HG03103 (cell line): ENCODE measurements at regions not wholly inside any gene's neighbourhood (a gene's known extent, or its start where the extent isn't known, plus 50 kb on each side); places are given as distances from the start of the nearest gene placed in this dataset.

Source experiments
- ATAC-seq: cut with Tn5 transposase; IDR thresholded peaks from one replicate; pipeline ENCODE4 v1.9.1; 2021; ENCODE audit warnings: low read depth; ENCODE audit not compliant: unreplicated experiment

DNA sequence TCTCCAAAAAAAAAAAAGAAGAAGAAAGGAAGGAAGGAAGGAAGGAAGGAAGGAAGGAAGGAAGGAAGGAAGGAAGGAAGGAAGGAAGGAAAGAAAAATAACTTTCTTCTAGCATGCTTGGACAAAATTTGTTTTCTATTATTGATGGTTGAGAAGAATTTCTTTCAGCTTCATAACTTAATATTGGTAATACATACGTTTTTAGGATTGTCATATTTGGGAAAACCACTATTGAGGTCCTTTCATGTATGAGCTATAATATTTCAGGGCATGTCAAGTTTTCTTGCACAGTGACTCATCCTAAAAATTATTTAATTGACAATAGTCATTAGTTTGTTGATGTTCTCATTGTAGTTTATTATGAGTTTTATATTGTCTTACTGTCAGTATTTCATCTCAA lies 66.4 kb upstream of the PKDCC start:
- ATAC-seq = no peak

DNA sequence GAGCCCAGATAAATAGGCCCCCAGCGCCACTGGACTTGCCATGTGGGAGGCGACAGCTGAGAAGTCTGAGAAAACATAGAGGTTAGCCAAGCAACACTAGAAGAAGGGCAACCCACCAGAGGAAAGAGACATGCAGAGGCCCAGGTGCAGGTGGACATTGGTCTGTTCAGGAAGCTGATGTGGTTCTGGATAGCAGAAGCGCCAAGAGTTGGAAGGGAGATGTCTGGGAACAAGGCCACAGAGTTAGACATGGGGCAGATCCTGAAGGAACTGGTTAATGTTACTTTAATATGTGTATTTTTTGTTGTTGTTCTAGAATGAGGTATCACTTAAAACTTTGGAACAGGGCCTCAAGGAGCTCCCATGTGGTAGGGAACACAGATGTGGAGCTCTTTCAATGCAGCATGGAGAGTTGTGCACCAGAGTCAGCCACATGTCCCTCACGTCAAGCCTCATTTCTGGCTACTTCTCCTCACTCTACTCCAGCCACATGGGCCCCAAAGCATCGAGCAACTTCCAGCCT lies 62.2 kb upstream of the PKDCC start:
- no peak for ATAC-seq

DNA sequence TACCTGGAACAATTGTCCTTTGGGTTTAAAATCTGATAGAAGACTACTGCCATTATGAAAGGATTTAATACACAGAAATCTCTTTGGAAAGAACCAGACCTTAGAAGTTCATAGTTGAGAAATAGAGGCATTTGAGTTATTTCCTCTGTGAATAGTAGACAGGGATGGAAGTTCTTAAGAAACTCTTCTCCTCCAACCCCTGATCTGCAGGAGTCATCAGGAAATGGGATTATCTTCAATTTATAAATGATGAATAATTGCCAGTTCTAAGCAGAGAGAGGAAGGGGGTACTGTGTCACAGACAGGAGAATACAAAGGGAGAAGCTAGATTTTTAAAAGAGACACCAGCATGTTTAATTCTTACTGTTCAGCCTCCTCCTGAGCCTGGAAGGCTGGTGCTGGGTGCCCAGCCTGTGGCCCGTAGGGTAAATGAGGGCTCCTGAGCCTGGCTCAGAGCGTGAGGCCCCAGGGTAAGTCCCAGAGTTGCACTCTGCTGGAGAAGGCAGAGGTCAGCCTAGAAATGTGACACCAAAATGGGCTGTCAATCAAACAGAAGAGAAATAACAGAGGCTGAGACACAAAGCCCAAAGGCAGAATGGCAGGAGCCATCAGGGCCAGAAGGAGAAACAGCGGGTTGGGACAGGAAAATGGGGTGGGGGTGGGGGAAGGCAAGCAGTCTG lies 58.2 kb upstream of the PKDCC start:
- ATAC-seq = no peak

DNA sequence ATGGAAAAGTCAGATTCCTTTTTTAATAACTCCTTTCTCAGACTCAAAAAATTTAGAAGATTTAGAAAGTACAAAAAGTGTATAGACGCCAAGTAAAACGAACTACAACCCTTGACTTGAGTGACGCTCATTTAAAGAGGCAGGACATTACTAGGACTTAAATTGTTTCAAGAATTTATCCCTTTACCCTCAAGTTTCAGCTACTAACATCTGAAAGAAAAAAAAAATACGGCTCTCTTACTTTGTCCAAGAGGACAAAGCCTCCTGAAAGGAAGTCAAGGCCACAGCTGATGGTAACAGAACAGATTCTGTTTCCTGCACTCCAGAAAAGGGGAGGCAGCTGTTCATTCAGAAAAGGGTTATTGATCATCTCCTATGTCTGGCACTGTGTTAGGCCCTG lies 57.6 kb upstream of the PKDCC start:
- no peak for ATAC-seq

DNA sequence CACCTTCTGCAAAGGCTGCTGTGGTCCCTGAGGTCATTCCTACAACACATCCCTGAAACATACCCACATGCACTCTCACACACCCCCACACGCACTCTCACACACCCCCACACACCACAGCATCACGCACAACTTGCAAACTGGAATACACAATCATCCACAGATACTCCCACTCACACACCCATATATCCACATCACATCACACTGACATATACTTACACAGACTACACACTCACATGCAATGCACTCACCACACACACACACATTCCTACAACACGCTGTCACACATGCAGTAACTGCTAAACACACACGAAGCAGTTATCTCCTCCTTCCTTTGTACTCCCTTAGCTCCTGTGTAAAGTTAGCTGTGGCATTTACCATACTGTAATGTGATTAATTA lies 57.1 kb upstream of the PKDCC start:
- no peak for ATAC-seq

DNA sequence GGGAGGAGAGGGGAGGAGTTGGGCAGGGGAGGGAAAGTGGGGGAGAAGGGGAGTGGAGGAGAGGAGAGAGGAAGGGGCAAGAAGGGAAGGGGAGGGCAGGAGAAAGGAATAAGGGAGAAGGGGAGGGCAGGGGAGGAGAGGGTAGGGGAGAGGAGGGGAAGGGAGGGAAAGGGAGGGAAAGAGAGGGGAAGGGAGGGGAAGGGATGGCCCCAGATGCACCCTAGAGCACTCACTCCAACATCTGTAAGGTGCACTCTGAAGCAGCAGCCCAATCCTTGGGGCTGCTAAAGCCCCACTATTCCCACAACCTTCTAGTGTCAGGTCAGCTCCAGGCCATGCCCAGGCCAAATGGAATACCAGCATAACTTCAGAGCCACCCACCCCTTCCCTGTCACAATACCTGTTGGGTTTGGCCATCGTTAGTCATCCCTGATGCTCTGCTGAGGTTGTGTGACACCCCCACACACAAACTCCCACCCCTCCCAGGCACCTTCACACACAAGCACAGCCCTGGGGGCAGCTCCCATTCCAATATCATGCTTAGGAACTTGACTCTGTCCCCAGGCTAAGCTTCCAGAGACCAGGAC lies 55.7 kb upstream of the PKDCC start:
- ATAC-seq = no peak

DNA sequence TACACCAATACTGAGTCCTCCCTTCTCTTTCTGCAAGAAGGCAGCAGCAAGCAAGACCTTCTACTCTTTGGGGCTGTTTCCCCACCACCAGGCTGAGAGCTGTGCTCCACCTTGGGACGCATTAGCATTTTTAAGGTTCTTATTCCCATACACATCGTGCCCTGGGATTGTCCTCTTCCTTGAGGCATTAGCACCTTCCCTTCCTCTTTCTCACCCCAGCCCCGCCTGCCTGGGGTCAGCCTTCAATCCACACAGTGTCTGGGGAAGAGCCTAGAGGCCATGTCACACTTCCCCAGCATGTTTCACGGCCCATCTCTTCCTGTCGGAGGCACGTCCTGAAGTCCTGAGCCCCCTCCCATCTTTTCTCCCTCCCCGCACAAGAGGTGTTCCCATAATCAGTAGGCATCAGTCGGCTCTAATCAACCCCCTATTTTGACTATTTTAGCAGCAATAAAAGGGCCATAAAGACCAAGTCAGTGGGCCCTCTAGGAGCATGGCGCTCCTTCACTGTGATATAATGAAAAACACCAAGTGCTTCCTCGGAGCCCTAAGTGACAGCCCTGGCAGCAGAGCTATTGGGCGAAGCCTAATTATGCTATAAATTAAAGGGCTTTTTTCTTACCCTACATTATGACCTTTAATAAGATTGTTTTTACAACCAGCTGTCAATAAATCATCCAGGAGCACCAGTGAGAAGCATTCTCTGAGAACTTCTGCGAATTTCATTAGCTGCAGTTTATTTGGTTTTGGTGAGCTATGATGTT lies 55.0 kb upstream of the PKDCC start:
- no peak for ATAC-seq

DNA sequence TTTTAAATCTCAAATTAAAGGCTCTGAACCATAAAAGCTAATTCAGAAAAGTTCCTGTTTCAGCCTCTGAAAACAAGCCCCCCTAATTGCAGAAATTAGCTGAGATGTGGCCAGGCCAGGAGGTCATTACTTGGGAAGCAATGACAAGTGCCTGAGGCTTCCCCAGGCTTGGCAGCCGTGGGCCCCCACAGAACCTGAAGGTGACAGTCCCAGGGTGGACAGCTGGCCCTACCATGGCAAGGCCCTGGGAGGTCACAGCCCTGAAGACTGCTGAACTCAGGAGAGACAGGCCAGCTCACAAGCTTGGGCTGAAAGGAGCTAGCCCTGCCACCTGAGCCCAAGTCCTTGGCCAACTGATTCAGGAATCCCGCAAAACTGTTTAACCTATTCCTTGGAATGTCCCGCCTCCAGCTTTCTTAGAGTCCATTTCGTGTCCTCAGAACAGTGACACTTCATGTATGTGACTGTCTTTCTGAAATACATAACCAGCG lies 54.3 kb upstream of the PKDCC start:
- ATAC-seq = no peak

DNA sequence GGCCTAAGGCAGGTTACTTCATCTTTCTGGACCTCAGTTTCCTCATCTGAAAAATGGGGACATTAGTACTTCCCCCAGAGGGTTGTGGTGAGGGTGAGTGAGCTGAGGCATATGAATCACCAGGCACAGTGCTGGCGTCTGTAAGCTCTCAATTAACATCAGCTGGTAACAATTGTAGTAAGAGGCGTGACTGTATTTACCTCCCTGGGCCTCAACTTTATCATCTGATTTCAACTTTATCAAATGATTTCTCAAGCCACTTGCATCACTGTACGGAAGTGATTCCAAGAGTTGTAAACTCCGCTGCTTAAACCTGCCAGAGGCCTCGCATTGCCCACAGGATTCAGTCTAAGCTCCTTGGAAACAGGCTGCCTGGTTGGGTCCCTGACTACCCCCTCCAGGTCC lies 53.6 kb upstream of the PKDCC start:
- ATAC-seq = no peak

DNA sequence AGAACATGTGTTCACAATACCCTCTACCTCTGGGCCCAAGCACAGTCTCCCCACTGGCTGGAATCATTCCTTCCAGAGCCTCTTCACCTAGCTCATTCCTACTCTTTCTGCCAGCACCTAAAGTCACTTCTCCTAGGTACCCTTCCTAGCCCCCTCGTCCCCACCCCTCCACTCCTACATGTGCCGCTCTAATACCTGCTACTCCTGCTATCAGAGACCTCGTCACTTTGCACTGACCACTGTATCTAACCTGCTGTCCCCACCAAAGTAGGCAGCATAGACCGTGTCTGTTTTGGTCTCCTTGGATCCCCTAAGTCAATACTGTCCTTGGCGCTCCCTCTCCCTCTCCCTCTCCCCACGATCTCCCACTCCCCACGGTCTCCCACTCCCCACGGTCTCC lies 53.2 kb upstream of the PKDCC start:
- no peak for ATAC-seq

DNA sequence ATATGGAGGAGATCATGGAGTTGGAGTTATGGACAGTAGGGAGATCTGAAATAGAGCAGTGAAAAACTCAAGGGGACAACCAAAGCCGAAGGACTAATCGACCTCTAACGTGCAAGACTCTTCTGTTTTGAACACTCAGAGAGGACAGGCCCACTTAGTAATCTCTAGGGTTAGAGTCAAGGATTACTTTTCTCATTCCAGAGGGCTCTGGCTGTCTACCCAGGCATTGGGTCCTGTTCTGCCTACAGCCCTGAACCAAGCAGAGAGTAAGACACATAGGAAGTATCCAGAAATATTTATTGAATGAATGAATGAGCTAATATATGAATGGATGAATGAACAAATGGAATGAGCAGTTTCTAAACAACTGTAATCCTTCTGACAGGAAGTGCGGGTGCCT lies 50.3 kb upstream of the PKDCC start:
- ATAC-seq = no peak
